ENCODE measurements at regions not wholly inside any gene's neighbourhood (a gene's known extent, or its start where the extent isn't known, plus 50 kb on each side); places are given as distances from the start of the nearest gene placed in this dataset.
A peak's percentile ranks its signal among the peaks of the same experiment; 100 is the strongest.

GRCh38 chr13:75231235-75231634 lies 250.7 kb downstream of the TBC1D4 start:
- ATAC-seq (ENCODE audit: low read depth): no peak
- Mint-ChIP-seq H3K4me1 (no peaks in the 10 kb centered on the region), H3K27me3 (no peaks in the 10 kb centered on the region), H3K9me3 (peaks cover 4% of the 10 kb centered on the region), H3K27ac (no peak overlapping the region), H3K4me3 (no peak overlapping the region), H3K36me3 (no peaks in the 10 kb centered on the region)
- DNase-seq (ENCODE audit: low spot score in 2 of 2): no peak

- Mint-ChIP-seq H3K4me1 (no peaks in the 10 kb centered on the region), H3K27ac (no peak overlapping the region), H3K9me3 (peaks cover 1% of the 10 kb centered on the region), H3K4me3 (no peak overlapping the region), H3K27me3 (peaks cover 3% of the 10 kb centered on the region), H3K36me3 (no peaks in the 10 kb centered on the region)
- ATAC-seq (ENCODE audit: low read depth): no peak
- no peak for DNase-seq (ENCODE audit: low spot score in 2 of 2)
Measured at GRCh38 chr13:75226733-75227435, 255.1 kb downstream of the TBC1D4 start.

DNA sequence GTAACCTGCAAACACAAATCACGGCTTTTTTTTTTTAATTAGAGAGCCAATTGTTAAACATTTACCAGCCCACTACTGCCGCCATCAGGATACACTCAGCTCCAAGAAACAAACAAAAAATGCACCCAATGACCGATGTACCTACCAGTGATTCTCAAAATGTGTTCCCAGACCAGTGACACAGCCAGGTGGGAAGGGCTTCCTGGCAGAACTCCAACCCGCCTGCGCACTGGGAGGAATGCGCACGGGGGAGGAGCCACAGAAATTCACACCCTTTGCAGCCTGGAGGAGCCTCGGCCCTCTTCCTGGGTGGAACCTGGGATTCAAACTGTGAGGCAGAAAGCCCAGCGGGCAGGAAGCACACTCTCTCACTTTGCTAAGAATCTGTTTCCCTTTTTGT lies 255.9 kb downstream of the TBC1D4 start:
- H3K36me3 Mint-ChIP-seq: no peaks in the 10 kb centered on the region
- H3K27me3 Mint-ChIP-seq: peaks cover 3% of the 10 kb centered on the region
- no peak overlapping the region for H3K27ac Mint-ChIP-seq
- H3K9me3 Mint-ChIP-seq: no peaks in the 10 kb centered on the region
- ATAC-seq (ENCODE audit: low read depth): no peak
- no peak overlapping the region for H3K4me3 Mint-ChIP-seq
- H3K4me1 Mint-ChIP-seq: no peaks in the 10 kb centered on the region
- DNase-seq (ENCODE audit: low spot score in 2 of 2): no peak

DNA sequence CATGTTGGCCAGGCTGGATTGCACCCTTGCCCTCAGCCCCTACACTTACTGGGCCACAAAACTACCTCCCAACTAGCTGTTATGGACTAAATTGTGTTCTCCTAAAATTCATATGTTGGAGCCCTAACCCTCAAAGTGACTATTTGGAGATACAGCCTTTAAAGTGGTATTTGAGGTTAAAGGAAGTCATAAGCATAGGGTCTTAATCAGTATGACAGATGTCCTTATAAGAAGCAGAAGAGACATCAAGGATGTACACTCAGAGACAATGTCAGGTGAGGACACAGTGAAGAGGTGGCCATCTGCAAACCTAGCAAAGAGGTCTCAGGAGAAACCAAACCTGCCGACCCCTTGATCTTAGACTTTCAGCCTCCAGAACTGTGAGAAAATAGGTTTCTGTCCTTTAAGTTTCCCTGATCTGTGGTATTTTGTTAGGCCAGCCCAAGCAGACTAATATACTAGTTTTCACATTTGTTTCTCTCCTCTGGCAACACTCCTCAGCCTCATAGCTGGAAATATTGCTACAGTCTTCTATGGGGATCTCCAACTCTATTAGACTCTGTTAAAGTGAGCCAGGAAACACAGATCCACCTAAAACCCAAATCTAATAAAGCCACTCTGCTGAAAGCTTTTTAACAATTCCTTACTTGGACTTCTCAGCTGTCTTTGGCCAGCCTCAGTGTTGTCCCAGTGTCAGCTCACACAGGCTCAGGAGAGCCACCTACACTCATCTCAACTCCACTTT lies 256.5 kb downstream of the TBC1D4 start:
- ATAC-seq (ENCODE audit: low read depth) (no peak), DNase-seq (ENCODE audit: low spot score in 2 of 2) (no peak)
- Mint-ChIP-seq H3K9me3 (no peaks in the 10 kb centered on the region), H3K4me3 (no peak overlapping the region), H3K27me3 (peaks cover 3% of the 10 kb centered on the region), H3K27ac (no peak overlapping the region), H3K36me3 (no peaks in the 10 kb centered on the region), H3K4me1 (no peaks in the 10 kb centered on the region)

DNA sequence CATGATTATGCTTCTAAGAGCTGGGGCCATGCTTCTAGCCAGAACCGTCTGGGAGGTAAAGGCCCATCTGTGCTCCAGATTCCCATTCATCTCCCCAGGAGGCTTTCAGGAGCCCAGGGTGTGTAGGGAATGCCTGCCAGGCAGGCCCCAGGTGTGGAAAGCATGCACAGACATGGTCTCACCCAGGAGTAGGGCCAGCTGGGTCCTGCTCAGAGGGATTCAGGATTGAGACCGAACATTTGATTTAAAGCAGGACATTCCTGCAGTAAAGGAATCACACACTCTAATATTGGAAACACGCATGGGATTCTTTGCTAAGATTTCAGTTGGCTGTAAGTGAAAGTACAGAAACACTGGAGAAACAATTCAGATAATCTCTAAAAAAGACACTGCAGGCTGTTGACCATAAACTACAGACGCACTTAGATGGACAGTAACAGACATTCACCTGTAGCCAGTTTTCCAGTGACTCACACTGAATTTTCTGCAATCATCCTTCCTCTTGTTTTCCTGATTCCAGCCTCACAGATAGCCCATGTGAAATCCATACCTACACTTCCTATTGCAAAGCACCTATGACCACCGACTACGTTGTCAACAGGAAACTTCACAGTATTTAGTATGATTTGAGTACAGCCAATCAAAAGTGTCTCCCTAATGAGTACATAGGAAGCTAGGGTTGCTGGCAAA lies 257.8 kb downstream of the TBC1D4 start:
- Mint-ChIP-seq H3K27me3 (peaks cover 7% of the 10 kb centered on the region), H3K4me3 (no peak overlapping the region), H3K4me1 (no peaks in the 10 kb centered on the region), H3K9me3 (no peaks in the 10 kb centered on the region), H3K27ac (no peak overlapping the region), H3K36me3 (no peaks in the 10 kb centered on the region)
- no peak for ATAC-seq (ENCODE audit: low read depth)
- no peak for DNase-seq (ENCODE audit: low spot score in 2 of 2)

DNA sequence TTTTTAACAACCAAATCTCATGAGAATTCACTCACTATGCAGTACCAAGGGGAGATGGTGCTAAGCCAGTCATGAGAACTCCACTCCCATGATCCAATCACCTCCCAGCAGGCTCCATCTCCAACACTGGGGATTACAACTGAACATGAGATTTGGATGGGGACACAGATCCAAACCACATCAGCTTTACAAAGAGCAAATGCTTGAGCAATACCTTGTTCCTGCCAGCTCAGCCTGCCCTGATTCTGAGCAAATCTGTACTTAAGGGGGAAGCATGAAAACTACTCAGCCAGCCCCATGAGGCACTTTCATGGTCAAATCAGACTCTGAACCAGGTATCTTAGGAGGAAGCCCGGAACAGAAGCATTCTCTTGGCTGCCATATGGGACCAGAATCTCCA lies 259.9 kb downstream of the TBC1D4 start:
- no peak overlapping the region for H3K4me3 Mint-ChIP-seq
- H3K27me3 Mint-ChIP-seq: peaks cover 11% of the 10 kb centered on the region
- H3K27ac Mint-ChIP-seq: no peak overlapping the region
- H3K4me1 Mint-ChIP-seq: no peaks in the 10 kb centered on the region
- no peaks in the 10 kb centered on the region for H3K9me3 Mint-ChIP-seq
- no peak for ATAC-seq (ENCODE audit: low read depth)
- no peaks in the 10 kb centered on the region for H3K36me3 Mint-ChIP-seq
- no peak for DNase-seq (ENCODE audit: low spot score in 2 of 2)

DNA sequence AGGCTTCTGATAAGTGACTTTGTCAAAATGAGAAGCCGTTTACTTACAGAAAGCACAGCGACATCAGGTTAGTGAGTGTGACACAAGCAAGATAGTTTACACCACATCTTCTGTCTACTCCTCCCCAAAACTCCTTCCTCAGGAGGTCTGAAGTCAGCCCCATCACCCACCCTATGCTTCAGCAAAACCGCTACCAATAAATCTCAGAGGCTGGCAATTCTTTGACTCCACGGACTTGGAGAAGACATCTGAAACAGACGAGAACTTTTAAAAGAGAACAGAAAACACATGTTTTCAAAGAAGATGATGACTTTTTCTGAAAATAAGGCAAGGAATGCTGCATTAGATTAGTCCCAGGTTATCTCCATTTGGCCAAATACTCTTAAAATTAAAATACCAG lies 261.1 kb downstream of the TBC1D4 start:
- Mint-ChIP-seq H3K9me3 (no peaks in the 10 kb centered on the region), H3K27me3 (peaks cover 11% of the 10 kb centered on the region), H3K4me1 (no peaks in the 10 kb centered on the region), H3K36me3 (no peaks in the 10 kb centered on the region), H3K4me3 (no peak overlapping the region), H3K27ac (no peak overlapping the region)
- DNase-seq (ENCODE audit: low spot score in 2 of 2) (no peak), ATAC-seq (ENCODE audit: low read depth) (no peak)

- H3K9me3 Mint-ChIP-seq: no peaks in the 10 kb centered on the region
- no peak overlapping the region for H3K4me3 Mint-ChIP-seq
- H3K36me3 Mint-ChIP-seq: no peaks in the 10 kb centered on the region
- H3K4me1 Mint-ChIP-seq: no peaks in the 10 kb centered on the region
- ATAC-seq (ENCODE audit: low read depth) (no peak), DNase-seq (ENCODE audit: low spot score in 2 of 2) (no peak)
- no peak overlapping the region for H3K27ac Mint-ChIP-seq
- H3K27me3 Mint-ChIP-seq: peaks cover 10% of the 10 kb centered on the region
Measured at GRCh38 chr13:75220238-75220542, 261.8 kb downstream of the TBC1D4 start.

GRCh38 chr13:75219479-75220237 lies 262.3 kb downstream of the TBC1D4 start:
- no peaks in the 10 kb centered on the region for H3K9me3 Mint-ChIP-seq
- no peak overlapping the region for H3K27ac Mint-ChIP-seq
- DNase-seq (ENCODE audit: low spot score in 2 of 2) (peak; percentile 79 to 83), ATAC-seq (ENCODE audit: low read depth) (peak; percentile 94)
- H3K36me3 Mint-ChIP-seq: no peaks in the 10 kb centered on the region
- H3K27me3 Mint-ChIP-seq: peaks cover 10% of the 10 kb centered on the region
- H3K4me1 Mint-ChIP-seq: no peaks in the 10 kb centered on the region
- peak overlapping the region; percentile 4 for H3K4me3 Mint-ChIP-seq

DNA sequence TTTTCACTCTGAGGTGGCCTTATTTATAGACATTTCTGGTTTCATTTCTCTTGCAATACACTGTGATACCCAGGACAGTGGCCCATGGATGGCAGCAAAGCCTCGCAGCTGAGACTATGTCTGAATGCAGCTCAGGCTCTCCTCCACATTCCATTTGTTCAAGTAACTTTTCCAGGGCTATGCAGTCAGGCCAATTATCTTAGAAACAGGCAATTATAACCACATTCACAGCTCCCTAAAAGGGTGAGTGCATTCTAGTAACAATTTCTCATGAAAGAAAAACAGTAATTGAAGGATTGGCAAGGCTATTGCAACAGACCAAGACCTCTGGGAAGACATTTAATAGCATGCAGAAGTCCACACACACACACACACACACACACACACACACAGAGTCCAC lies 264.0 kb downstream of the TBC1D4 start:
- H3K9me3 Mint-ChIP-seq: no peaks in the 10 kb centered on the region
- H3K4me1 Mint-ChIP-seq: no peaks in the 10 kb centered on the region
- no peak overlapping the region for H3K27ac Mint-ChIP-seq
- ATAC-seq (ENCODE audit: low read depth) (no peak), DNase-seq (ENCODE audit: low spot score in 2 of 2) (no peak)
- no peaks in the 10 kb centered on the region for H3K36me3 Mint-ChIP-seq
- no peak overlapping the region for H3K4me3 Mint-ChIP-seq
- H3K27me3 Mint-ChIP-seq: peaks cover 8% of the 10 kb centered on the region

DNA sequence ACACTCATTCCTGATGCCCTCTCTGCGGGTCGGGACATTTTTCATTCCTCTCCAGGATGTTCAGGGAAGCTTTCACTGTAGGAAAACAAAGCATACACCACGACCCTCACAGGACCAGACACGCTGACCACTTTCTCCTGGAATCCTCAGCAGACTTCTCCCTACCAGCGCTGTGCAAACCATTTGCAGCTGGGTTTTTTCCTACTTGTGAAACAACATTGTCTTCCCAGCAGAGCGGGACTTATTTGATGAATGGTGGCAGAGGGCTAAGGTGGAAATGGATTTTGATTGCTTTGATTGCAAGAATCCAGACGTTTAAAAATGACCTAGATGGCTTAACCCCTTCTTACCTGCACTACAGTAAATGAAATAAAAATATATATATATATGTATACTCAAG lies 265.9 kb downstream of the TBC1D4 start:
- H3K36me3 Mint-ChIP-seq: no peaks in the 10 kb centered on the region
- ATAC-seq (ENCODE audit: low read depth) (no peak), DNase-seq (ENCODE audit: low spot score in 2 of 2) (no peak)
- H3K4me1 Mint-ChIP-seq: no peaks in the 10 kb centered on the region
- no peak overlapping the region for H3K4me3 Mint-ChIP-seq
- H3K9me3 Mint-ChIP-seq: no peaks in the 10 kb centered on the region
- peaks cover 8% of the 10 kb centered on the region for H3K27me3 Mint-ChIP-seq
- no peak overlapping the region for H3K27ac Mint-ChIP-seq

DNA sequence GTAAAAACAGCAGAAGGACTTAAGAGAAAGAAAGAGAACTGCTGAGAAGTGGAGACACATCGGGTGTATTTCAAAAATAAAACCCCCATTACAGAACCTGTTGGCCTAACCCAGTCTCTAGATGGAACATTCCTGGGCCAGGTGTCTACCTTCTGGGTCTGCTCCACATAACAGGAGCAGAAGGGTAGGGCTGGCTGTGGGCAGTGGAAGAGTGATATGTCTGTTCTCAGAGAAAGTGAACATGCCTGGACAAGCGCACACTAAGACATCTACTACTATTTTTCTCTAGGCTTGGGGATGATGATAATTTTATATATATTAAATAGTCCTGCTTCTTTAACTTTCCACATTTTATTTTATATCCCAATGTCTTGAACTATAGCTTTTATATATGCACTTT lies 267.1 kb downstream of the TBC1D4 start:
- peaks cover 7% of the 10 kb centered on the region for H3K27me3 Mint-ChIP-seq
- no peak overlapping the region for H3K27ac Mint-ChIP-seq
- H3K4me3 Mint-ChIP-seq: no peak overlapping the region
- DNase-seq (ENCODE audit: low spot score in 2 of 2) (no peak), ATAC-seq (ENCODE audit: low read depth) (no peak)
- H3K4me1 Mint-ChIP-seq: no peaks in the 10 kb centered on the region
- no peaks in the 10 kb centered on the region for H3K36me3 Mint-ChIP-seq
- no peaks in the 10 kb centered on the region for H3K9me3 Mint-ChIP-seq

DNA sequence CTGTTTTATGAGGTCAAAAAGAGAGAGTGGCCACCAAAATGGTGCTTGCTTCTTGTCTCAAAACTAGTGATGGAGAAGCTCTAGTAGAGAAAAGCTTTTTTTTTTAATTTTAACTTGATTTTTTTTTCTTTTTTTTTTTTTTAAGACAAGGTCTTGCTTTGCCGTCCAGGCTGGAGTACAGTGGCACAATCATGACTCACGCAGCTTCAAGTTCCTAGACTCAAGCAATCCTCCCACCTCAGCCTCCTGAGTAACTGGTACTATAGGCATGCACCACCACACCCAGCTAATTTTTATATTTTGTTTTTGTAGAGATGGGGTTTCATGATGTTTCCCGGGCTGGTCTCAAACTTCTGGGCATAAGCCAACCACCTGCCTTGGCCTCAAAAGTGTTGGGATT lies 279.0 kb downstream of the TBC1D4 start:
- no peak for ATAC-seq (ENCODE audit: low read depth)
- peaks cover 12% of the 10 kb centered on the region for H3K27me3 Mint-ChIP-seq

DNA sequence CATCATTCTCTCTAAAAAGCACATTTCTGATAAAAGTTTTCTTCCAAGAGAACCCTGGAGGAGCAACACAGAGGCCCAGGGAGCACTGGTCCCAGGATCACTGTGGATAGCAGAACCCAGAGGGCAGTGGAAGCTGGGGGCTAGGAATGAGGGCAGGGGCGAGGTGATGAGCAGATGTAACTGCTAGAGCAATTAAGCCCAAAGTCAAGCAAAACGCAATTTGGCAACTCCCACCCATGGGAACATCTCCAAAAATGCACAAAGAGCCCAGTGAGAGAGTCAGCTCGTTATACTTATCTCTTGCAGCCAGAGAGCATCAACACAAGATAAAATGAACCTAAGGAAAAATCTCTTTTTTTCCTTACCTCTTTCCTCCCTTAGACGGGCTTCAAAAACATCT lies 284.2 kb downstream of the TBC1D4 start:
- Mint-ChIP-seq H3K36me3 (no peaks in the 10 kb centered on the region), H3K27ac (no peak overlapping the region), H3K4me3 (no peak overlapping the region), H3K9me3 (peaks cover 2% of the 10 kb centered on the region), H3K4me1 (no peaks in the 10 kb centered on the region), H3K27me3 (peaks cover 11% of the 10 kb centered on the region)
- DNase-seq (ENCODE audit: low spot score in 2 of 2): no peak
- no peak for ATAC-seq (ENCODE audit: low read depth)

More for the DNA sequence above, 279.0 kb downstream of the TBC1D4 start:
- H3K4me3 Mint-ChIP-seq: no peak overlapping the region
- no peak overlapping the region for H3K27ac Mint-ChIP-seq
- no peaks in the 10 kb centered on the region for H3K36me3 Mint-ChIP-seq
- no peaks in the 10 kb centered on the region for H3K4me1 Mint-ChIP-seq
- peaks cover 9% of the 10 kb centered on the region for H3K9me3 Mint-ChIP-seq
- DNase-seq (ENCODE audit: low spot score in 2 of 2): no peak
